Aorta (tissue), 5 donors: ENCODE measurements at regions not wholly inside any gene's neighbourhood (a gene's known extent, or its start where the extent isn't known, plus 50 kb on each side); places are given as distances from the start of the nearest gene placed in this dataset.

Experiments used
- ATAC-seq: fragments of 200-7000 bp; cut with Tn5 transposase; one replicate; pipeline ENCODE4 v1.9.1; 2022; ENCODE audit warnings: moderate library complexity; ENCODE audit not compliant: low FRiP score
- DNase-seq, 2 donors: peaks; one replicate each; pipeline ENCODE4 v3.0.0-alpha.2; 2020
- H3K27ac ChIP-seq, 2 donors: one replicate each; pipeline ENCODE4 v1.5.1; 2013; ENCODE audit warnings: low read length in 2 of 2, mild to moderate bottlenecking in 2 of 2, moderate library complexity in 2 of 2, control low read depth in 1 of 2, inconsistent platforms in 1 of 2, low read depth in 1 of 2
- H3K27me3 ChIP-seq, 2 donors: one replicate each; pipeline ENCODE4 v1.6.1; 2013; ENCODE audit warnings: control low read depth in 1 of 2, low read length in 1 of 2, mild to moderate bottlenecking in 1 of 2, moderate library complexity in 1 of 2; ENCODE audit not compliant: insufficient read depth in 2 of 2, control insufficient read depth in 1 of 2
- H3K36me3 ChIP-seq, 2 donors: one replicate each; pipeline ENCODE4 v1.6.1; 2013; ENCODE audit warnings: control low read depth in 1 of 2, low read length in 1 of 2, mild to moderate bottlenecking in 1 of 2; ENCODE audit not compliant: insufficient read depth in 2 of 2, control insufficient read depth in 1 of 2
- H3K4me1 ChIP-seq, 2 donors: one replicate each; pipeline ENCODE4 v1.6.1; 2013; ENCODE audit warnings: low read length in 2 of 2, control low read depth in 1 of 2, mild to moderate bottlenecking in 1 of 2, moderate library complexity in 1 of 2; ENCODE audit not compliant: insufficient read depth in 2 of 2, control insufficient read depth in 1 of 2
- H3K4me3 ChIP-seq, 2 donors: one replicate each; pipeline ENCODE4 v1.5.1; 2013; ENCODE audit warnings: low read length in 2 of 2, control low read depth in 1 of 2, mild to moderate bottlenecking in 1 of 2
- H3K9me3 ChIP-seq: one replicate; pipeline ENCODE4 v1.6.1; 2013; ENCODE audit warnings: mild to moderate bottlenecking, low read length; ENCODE audit not compliant: control insufficient read depth
- WGBS, 2 donors: extraction: QIAGEN DNeasy Blood & Tissue Kit; methylation state at CpG; one replicate each; pipeline ENCODE4 v1.1.7; 2013; 5-methylcytosine and 5-hydroxymethylcytosine counted together
- intact Hi-C, 2 donors: fragments of 100-400 bp; cut with DNase I; formaldehyde crosslinking; loops; one replicate each; pipeline versions ENCODE4 v1.14.2 to v1.15.0; 2022
- donor health status: healthy with polysubstance abuse.
- donor health status: Bipolar disorder and iron deficiency.
- donor health status: DM: no; HTN: no; CAD: no.
- donor health status: DM: no; HTN: no; CAD: no.
- donor health status: DM: yes; HTN: yes; CAD: no.

- Histone ChIP-seq H3K9me3 (no peaks in the 10 kb centered on the region), H3K4me1 (no peaks in the 10 kb centered on the region), H3K27ac (no peak overlapping the region), H3K36me3 (no peaks in the 10 kb centered on the region), H3K27me3 (no peaks in the 10 kb centered on the region), H3K4me3 (no peak overlapping the region)
- 89 to 91% methylated on average over 16 of the region's 16 CpGs for WGBS, 2 donors
- ATAC-seq (no peak), DNase-seq (no peak)
- intact Hi-C loops = no loop called here
Measured at GRCh38 chr22:49244466-49245420, 582.9 kb downstream of the BRD1 start.

GRCh38 chr22:49243965-49244364, 583.7 kb downstream of the BRD1 start:
- H3K27me3 ChIP-seq = no peaks in the 10 kb centered on the region
- 87 to 89% methylated on average over 7 of the region's 7 CpGs for WGBS, 2 donors
- H3K4me3 ChIP-seq = no peak overlapping the region
- no peaks in the 10 kb centered on the region for H3K36me3 ChIP-seq
- H3K9me3 ChIP-seq = no peaks in the 10 kb centered on the region
- ATAC-seq (no peak), DNase-seq (no peak)
- no peak overlapping the region for H3K27ac ChIP-seq
- intact Hi-C loops = no loop called here
- no peaks in the 10 kb centered on the region for H3K4me1 ChIP-seq

GRCh38 chr22:49243335-49243734, 584.3 kb downstream of the BRD1 start:
- no peak overlapping the region for H3K27ac ChIP-seq
- intact Hi-C loops = no loop called here
- no peak for ATAC-seq
- no peaks in the 10 kb centered on the region for H3K36me3 ChIP-seq
- no peaks in the 10 kb centered on the region for H3K4me1 ChIP-seq
- H3K9me3 ChIP-seq = no peaks in the 10 kb centered on the region
- WGBS, 2 donors = 82 to 88% methylated on average over 5 of the region's 5 CpGs
- H3K4me3 ChIP-seq = no peak overlapping the region
- DNase-seq = no peak
- no peaks in the 10 kb centered on the region for H3K27me3 ChIP-seq

GRCh38 chr22:49242480-49242879, 585.2 kb downstream of the BRD1 start:
- no peaks in the 10 kb centered on the region for H3K36me3 ChIP-seq
- DNase-seq (no peak), ATAC-seq (no peak)
- no peak overlapping the region for H3K4me3 ChIP-seq
- no peak overlapping the region for H3K27ac ChIP-seq
- intact Hi-C loops = no loop called here
- no peaks in the 10 kb centered on the region for H3K9me3 ChIP-seq
- WGBS, 2 donors = 78 to 81% methylated on average over 3 of the region's 3 CpGs
- no peaks in the 10 kb centered on the region for H3K27me3 ChIP-seq
- H3K4me1 ChIP-seq = no peaks in the 10 kb centered on the region

GRCh38 chr22:49241174-49241851, 586.4 kb downstream of the BRD1 start:
- intact Hi-C loops = no loop called here
- WGBS, 2 donors = 79 to 82% methylated on average over 31 of the region's 31 CpGs

GRCh38 chr22:49240472-49240871, 587.2 kb downstream of the BRD1 start:
- Histone ChIP-seq H3K4me3 (no peak overlapping the region), H3K27ac (no peak overlapping the region), H3K36me3 (no peaks in the 10 kb centered on the region), H3K4me1 (no peaks in the 10 kb centered on the region), H3K9me3 (no peaks in the 10 kb centered on the region), H3K27me3 (no peaks in the 10 kb centered on the region)
- intact Hi-C loops = no loop called here
- peak in 1 of 2 donors; percentile 27 for DNase-seq
- WGBS, 2 donors = 77 to 81% methylated on average over 12 of the region's 12 CpGs
- ATAC-seq = no peak

More at GRCh38 chr22:49241174-49241851, 586.4 kb downstream of the BRD1 start:
- H3K4me1 ChIP-seq = no peaks in the 10 kb centered on the region
- no peaks in the 10 kb centered on the region for H3K36me3 ChIP-seq
- H3K27me3 ChIP-seq = no peaks in the 10 kb centered on the region
- H3K4me3 ChIP-seq = no peak overlapping the region
- ATAC-seq (no peak), DNase-seq (peak in 1 of 2 donors; percentile 59)
- H3K27ac ChIP-seq = no peak overlapping the region
- H3K9me3 ChIP-seq = no peaks in the 10 kb centered on the region

- no peaks in the 10 kb centered on the region for H3K9me3 ChIP-seq
- no peaks in the 10 kb centered on the region for H3K4me1 ChIP-seq
- DNase-seq (no peak), ATAC-seq (no peak)
- H3K36me3 ChIP-seq = no peaks in the 10 kb centered on the region
- intact Hi-C loops = no loop called here
- 53 to 54% methylated on average over 9 of the region's 9 CpGs for WGBS, 2 donors
- no peak overlapping the region for H3K27ac ChIP-seq
- no peaks in the 10 kb centered on the region for H3K27me3 ChIP-seq
- no peak overlapping the region for H3K4me3 ChIP-seq
Measured at GRCh38 chr22:49240016-49240380, 587.7 kb downstream of the BRD1 start.

- DNase-seq (no peak), ATAC-seq (no peak)
- Histone ChIP-seq H3K4me1 (no peaks in the 10 kb centered on the region), H3K36me3 (no peaks in the 10 kb centered on the region), H3K27me3 (no peaks in the 10 kb centered on the region), H3K4me3 (no peak overlapping the region), H3K27ac (no peak overlapping the region), H3K9me3 (no peaks in the 10 kb centered on the region)
- intact Hi-C loops = no loop called here
- WGBS, 2 donors = 80 to 87% methylated on average over 18 of the region's 18 CpGs
Measured at GRCh38 chr22:49239264-49240015, 588.2 kb downstream of the BRD1 start.
